ENCODE measurements at regions not wholly inside any gene's neighbourhood (a gene's known extent, or its start where the extent isn't known, plus 50 kb on each side); places are given as distances from the start of the nearest gene placed in this dataset.

GRCh38 chr14:54166049-54166950 lies 209.7 kb upstream of the BMP4 start:
- Mint-ChIP-seq H3K27me3 (peaks cover 38% of the 10 kb centered on the region), H3K9me3 (no peaks in the 10 kb centered on the region), H3K4me3 (no peak overlapping the region), H3K36me3 (ENCODE audit: low read depth) (no peaks in the 10 kb centered on the region), H3K27ac (no peak overlapping the region), H3K4me1 (ENCODE audit: low read depth) (no peaks in the 10 kb centered on the region)

GRCh38 chr14:54168489-54168888 lies 211.9 kb upstream of the BMP4 start:
- no peaks in the 10 kb centered on the region for H3K9me3 Mint-ChIP-seq
- no peak overlapping the region for H3K4me3 Mint-ChIP-seq
- no peak overlapping the region for H3K27ac Mint-ChIP-seq
- peaks cover 32% of the 10 kb centered on the region for H3K27me3 Mint-ChIP-seq
- no peaks in the 10 kb centered on the region for H3K36me3 Mint-ChIP-seq (ENCODE audit: low read depth)
- no peaks in the 10 kb centered on the region for H3K4me1 Mint-ChIP-seq (ENCODE audit: low read depth)

GRCh38 chr14:54169254-54169924 lies 212.8 kb upstream of the BMP4 start:
- peaks cover 23% of the 10 kb centered on the region for H3K27me3 Mint-ChIP-seq
- no peaks in the 10 kb centered on the region for H3K36me3 Mint-ChIP-seq (ENCODE audit: low read depth)
- no peak overlapping the region for H3K4me3 Mint-ChIP-seq
- no peaks in the 10 kb centered on the region for H3K9me3 Mint-ChIP-seq
- H3K27ac Mint-ChIP-seq: no peak overlapping the region
- H3K4me1 Mint-ChIP-seq (ENCODE audit: low read depth): no peaks in the 10 kb centered on the region

- Mint-ChIP-seq H3K9me3 (no peaks in the 10 kb centered on the region), H3K27me3 (peaks cover 23% of the 10 kb centered on the region), H3K27ac (no peak overlapping the region)
Measured at GRCh38 chr14:54170301-54170700, 213.7 kb upstream of the BMP4 start.

GRCh38 chr14:54172114-54172513 lies 215.5 kb upstream of the BMP4 start:
- Mint-ChIP-seq H3K27me3 (peaks cover 33% of the 10 kb centered on the region), H3K36me3 (ENCODE audit: low read depth) (no peaks in the 10 kb centered on the region), H3K9me3 (no peaks in the 10 kb centered on the region), H3K4me3 (no peak overlapping the region), H3K27ac (no peak overlapping the region), H3K4me1 (ENCODE audit: low read depth) (no peaks in the 10 kb centered on the region)

More at GRCh38 chr14:54170301-54170700, 213.7 kb upstream of the BMP4 start:
- Mint-ChIP-seq H3K4me1 (ENCODE audit: low read depth) (no peaks in the 10 kb centered on the region), H3K4me3 (no peak overlapping the region), H3K36me3 (ENCODE audit: low read depth) (no peaks in the 10 kb centered on the region)

GRCh38 chr14:54172562-54172961 lies 215.9 kb upstream of the BMP4 start:
- H3K4me3 Mint-ChIP-seq: no peak overlapping the region
- no peak overlapping the region for H3K27ac Mint-ChIP-seq
- H3K4me1 Mint-ChIP-seq (ENCODE audit: low read depth): no peaks in the 10 kb centered on the region
- no peaks in the 10 kb centered on the region for H3K36me3 Mint-ChIP-seq (ENCODE audit: low read depth)
- H3K27me3 Mint-ChIP-seq: peaks cover 33% of the 10 kb centered on the region
- no peaks in the 10 kb centered on the region for H3K9me3 Mint-ChIP-seq

- H3K27ac Mint-ChIP-seq: no peak overlapping the region
- H3K27me3 Mint-ChIP-seq: peaks cover 34% of the 10 kb centered on the region
- no peaks in the 10 kb centered on the region for H3K36me3 Mint-ChIP-seq (ENCODE audit: low read depth)
- no peak overlapping the region for H3K4me3 Mint-ChIP-seq
- H3K4me1 Mint-ChIP-seq (ENCODE audit: low read depth): no peaks in the 10 kb centered on the region
- no peaks in the 10 kb centered on the region for H3K9me3 Mint-ChIP-seq
Measured at GRCh38 chr14:54173802-54174201, 217.2 kb upstream of the BMP4 start.

- no peaks in the 10 kb centered on the region for H3K36me3 Mint-ChIP-seq (ENCODE audit: low read depth)
- H3K4me3 Mint-ChIP-seq: no peak overlapping the region
- no peaks in the 10 kb centered on the region for H3K9me3 Mint-ChIP-seq
- no peaks in the 10 kb centered on the region for H3K4me1 Mint-ChIP-seq (ENCODE audit: low read depth)
- H3K27me3 Mint-ChIP-seq: peaks cover 40% of the 10 kb centered on the region
- H3K27ac Mint-ChIP-seq: no peak overlapping the region
Measured at GRCh38 chr14:54174457-54174856, 217.8 kb upstream of the BMP4 start.

- Mint-ChIP-seq H3K4me1 (ENCODE audit: low read depth) (no peaks in the 10 kb centered on the region), H3K36me3 (ENCODE audit: low read depth) (no peaks in the 10 kb centered on the region), H3K27me3 (peaks cover 48% of the 10 kb centered on the region), H3K9me3 (no peaks in the 10 kb centered on the region), H3K27ac (no peak overlapping the region), H3K4me3 (no peak overlapping the region)
Measured at GRCh38 chr14:54175298-54175942, 218.8 kb upstream of the BMP4 start.

- no peak overlapping the region for H3K27ac Mint-ChIP-seq
- no peaks in the 10 kb centered on the region for H3K36me3 Mint-ChIP-seq (ENCODE audit: low read depth)
- H3K27me3 Mint-ChIP-seq: peaks cover 49% of the 10 kb centered on the region
- H3K9me3 Mint-ChIP-seq: no peaks in the 10 kb centered on the region
- no peaks in the 10 kb centered on the region for H3K4me1 Mint-ChIP-seq (ENCODE audit: low read depth)
- H3K4me3 Mint-ChIP-seq: no peak overlapping the region
Measured at GRCh38 chr14:54177019-54177418, 219.8 kb upstream of the CDKN3 start.

- no peaks in the 10 kb centered on the region for H3K9me3 Mint-ChIP-seq
- H3K27me3 Mint-ChIP-seq: peaks cover 44% of the 10 kb centered on the region
- no peak overlapping the region for H3K4me3 Mint-ChIP-seq
- H3K36me3 Mint-ChIP-seq (ENCODE audit: low read depth): no peaks in the 10 kb centered on the region
- no peaks in the 10 kb centered on the region for H3K4me1 Mint-ChIP-seq (ENCODE audit: low read depth)
- H3K27ac Mint-ChIP-seq: no peak overlapping the region
Measured at GRCh38 chr14:54177641-54178621, 218.9 kb upstream of the CDKN3 start.

- Mint-ChIP-seq H3K36me3 (ENCODE audit: low read depth) (no peaks in the 10 kb centered on the region), H3K27ac (no peak overlapping the region), H3K4me3 (no peak overlapping the region), H3K27me3 (peaks cover 29% of the 10 kb centered on the region), H3K9me3 (no peaks in the 10 kb centered on the region), H3K4me1 (ENCODE audit: low read depth) (no peaks in the 10 kb centered on the region)
Measured at GRCh38 chr14:54182419-54183045, 214.3 kb upstream of the CDKN3 start.

- H3K4me3 Mint-ChIP-seq: no peak overlapping the region
- no peak overlapping the region for H3K27ac Mint-ChIP-seq
- no peaks in the 10 kb centered on the region for H3K4me1 Mint-ChIP-seq (ENCODE audit: low read depth)
- no peaks in the 10 kb centered on the region for H3K27me3 Mint-ChIP-seq
- no peaks in the 10 kb centered on the region for H3K36me3 Mint-ChIP-seq (ENCODE audit: low read depth)
- no peaks in the 10 kb centered on the region for H3K9me3 Mint-ChIP-seq
Measured at GRCh38 chr14:54186821-54187763, 209.7 kb upstream of the CDKN3 start.

Data from stimulated activated naive CD8-positive, alpha-beta T cell treated with anti-CD3 and anti-CD28 coated beads, Interleukin-15, Interleukin-2, amounts not matched to agents 100 ng/mL and 50 ng/mL, for 24 hours (primary cell).